MCF 10A (cell line): ENCODE measurements at regions not wholly inside any gene's neighbourhood (a gene's known extent, or its start where the extent isn't known, plus 50 kb on each side); places are given as distances from the start of the nearest gene placed in this dataset.

ENCODE experiments used
- BruUV-seq: library from RNA; stranded (reverse); fragments of 400-500 nt; replicated peaks from 2 replicates; lab custom pipeline; 2021; lab: Mats Ljungman, UMichigan
- CTCF ChIA-PET: fragments of 300-600 bp; sonication (Branson Sonifier 250); formaldehyde crosslinking; extraction: SDS; loops from one replicate; lab custom pipeline; 2021; ENCODE audit warnings: antibody characterized with exemption, inconsistent platforms; lab: Yijun Ruan, JAX
- POLR2A ChIA-PET: fragments of 300-600, 350-650 bp; sonication (Branson Sonifier 250); formaldehyde crosslinking; extraction: SDS; loops from one replicate; lab custom pipeline; 2020; ENCODE audit warnings: antibody characterized with exemption, inconsistent platforms; lab: Yijun Ruan, JAX
- DNase-seq: peaks from one replicate; pipeline ENCODE4 v3.0.0-alpha.2; 2018; ENCODE audit not compliant: unreplicated experiment
- H3K27ac Mint-ChIP-seq: one replicate; pipeline ENCODE4 v1.8.0; 2022; ENCODE audit warnings: mild to moderate bottlenecking, low read depth, mixed read lengths; ENCODE audit not compliant: unreplicated experiment
- H3K27me3 Mint-ChIP-seq: one replicate; pipeline ENCODE4 v1.8.0; 2022; ENCODE audit warnings: mixed read lengths; ENCODE audit not compliant: insufficient read depth, unreplicated experiment
- H3K36me3 Mint-ChIP-seq: one replicate; pipeline ENCODE4 v1.8.0; 2022; ENCODE audit warnings: mild to moderate bottlenecking, moderate library complexity, mixed read lengths; ENCODE audit not compliant: insufficient read depth, unreplicated experiment
- H3K4me1 Mint-ChIP-seq: one replicate; pipeline ENCODE4 v1.8.0; 2022; ENCODE audit warnings: mixed read lengths; ENCODE audit not compliant: insufficient read depth, unreplicated experiment
- H3K4me3 Mint-ChIP-seq: one replicate; pipeline ENCODE4 v1.8.0; 2022; ENCODE audit warnings: mild to moderate bottlenecking, moderate library complexity, mixed read lengths; ENCODE audit not compliant: unreplicated experiment
- H3K9me3 Mint-ChIP-seq: one replicate; pipeline ENCODE4 v1.8.0; 2022; ENCODE audit warnings: mixed read lengths; ENCODE audit not compliant: unreplicated experiment
- intact Hi-C: fragments of 100-400 bp; cut with micrococcal nuclease; formaldehyde crosslinking; loops from 2 replicates; pipeline ENCODE4 v1.14.1; 2022
- TF ChIP-seq, protein P1 (sequence below): fragments of 200-600 bp; IDR thresholded peaks from one replicate; pipeline ENCODE4 v1.8.0; 2022; ENCODE audit warnings: antibody characterized with exemption, mild to moderate bottlenecking; ENCODE audit not compliant: unreplicated experiment

- peak; percentile 77 for DNase-seq
- Mint-ChIP-seq H3K4me3 (peak overlapping the region; percentile 1), H3K27me3 (no peaks in the 10 kb centered on the region), H3K36me3 (no peaks in the 10 kb centered on the region), H3K27ac (peak overlapping the region; percentile 75), H3K9me3 (no peaks in the 10 kb centered on the region), H3K4me1 (peaks cover 22% of the 10 kb centered on the region)
- ChIA-PET CTCF (interaction anchor here (0.6 to 1.2 kb wide), 7 partner anchors 11 to 661 kb away, joined by 3 to 6 read pairs (median 3); partner anchors contain the start of gene TRIB2), POLR2A (interaction anchor here (0.6 to 2.5 kb wide), 15 partner anchors 13 to 577 kb away, joined by 3 to 13 read pairs (median 4); partner anchors contain the start of gene TRIB2)
- TF ChIP-seq, protein P1, sequence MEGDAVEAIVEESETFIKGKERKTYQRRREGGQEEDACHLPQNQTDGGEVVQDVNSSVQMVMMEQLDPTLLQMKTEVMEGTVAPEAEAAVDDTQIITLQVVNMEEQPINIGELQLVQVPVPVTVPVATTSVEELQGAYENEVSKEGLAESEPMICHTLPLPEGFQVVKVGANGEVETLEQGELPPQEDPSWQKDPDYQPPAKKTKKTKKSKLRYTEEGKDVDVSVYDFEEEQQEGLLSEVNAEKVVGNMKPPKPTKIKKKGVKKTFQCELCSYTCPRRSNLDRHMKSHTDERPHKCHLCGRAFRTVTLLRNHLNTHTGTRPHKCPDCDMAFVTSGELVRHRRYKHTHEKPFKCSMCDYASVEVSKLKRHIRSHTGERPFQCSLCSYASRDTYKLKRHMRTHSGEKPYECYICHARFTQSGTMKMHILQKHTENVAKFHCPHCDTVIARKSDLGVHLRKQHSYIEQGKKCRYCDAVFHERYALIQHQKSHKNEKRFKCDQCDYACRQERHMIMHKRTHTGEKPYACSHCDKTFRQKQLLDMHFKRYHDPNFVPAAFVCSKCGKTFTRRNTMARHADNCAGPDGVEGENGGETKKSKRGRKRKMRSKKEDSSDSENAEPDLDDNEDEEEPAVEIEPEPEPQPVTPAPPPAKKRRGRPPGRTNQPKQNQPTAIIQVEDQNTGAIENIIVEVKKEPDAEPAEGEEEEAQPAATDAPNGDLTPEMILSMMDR = no peak
- intact Hi-C loops = loop anchor here (1.0 kb wide), 1 partner anchor 78 kb away; no protein-coding TSS in a partner anchor
- no TSS peak for BruUV-seq
Observed at GRCh38 chr2:12534646-12535263, 182.0 kb upstream of the TRIB2 start.

DNA sequence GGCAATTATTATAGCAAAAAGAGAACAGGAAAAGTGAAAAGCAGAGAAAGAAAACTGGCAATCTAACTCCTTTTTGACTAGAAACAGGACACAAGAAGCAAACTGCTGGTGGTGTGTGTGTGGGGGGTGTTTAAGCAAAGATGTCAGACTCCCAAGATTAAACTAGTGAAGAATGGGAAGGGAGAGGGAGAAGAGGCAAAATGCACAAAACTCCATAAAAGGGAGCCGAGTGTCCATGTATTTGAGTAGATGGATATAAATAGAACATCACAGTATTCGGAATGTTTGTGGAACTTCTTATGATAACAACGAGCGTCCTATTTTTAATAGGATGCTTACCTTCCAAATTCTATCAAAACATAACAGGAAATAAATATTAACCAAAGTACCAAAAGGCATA, 179.8 kb upstream of the TRIB2 start:
- H3K4me3 Mint-ChIP-seq = no peak overlapping the region

GRCh38 chr2:12538138-12538694, 178.5 kb upstream of the TRIB2 start:
- no peak for DNase-seq
- ChIA-PET CTCF (interaction anchor here (1.5 kb wide), 1 partner anchor 10 kb away, joined by 4 read pairs; no protein-coding TSS in a partner anchor), POLR2A (no interaction called here)
- Mint-ChIP-seq H3K9me3 (no peaks in the 10 kb centered on the region), H3K36me3 (no peaks in the 10 kb centered on the region), H3K27me3 (no peaks in the 10 kb centered on the region), H3K27ac (no peak overlapping the region), H3K4me3 (no peak overlapping the region), H3K4me1 (peaks cover 18% of the 10 kb centered on the region)
- intact Hi-C loops = no loop called here
- BruUV-seq = no TSS peak
- TF ChIP-seq, protein P1 = no peak

More for the DNA sequence above, 179.8 kb upstream of the TRIB2 start:
- Mint-ChIP-seq H3K36me3 (no peaks in the 10 kb centered on the region), H3K4me1 (peaks cover 22% of the 10 kb centered on the region), H3K9me3 (no peaks in the 10 kb centered on the region), H3K27me3 (no peaks in the 10 kb centered on the region), H3K27ac (no peak overlapping the region)
- TF ChIP-seq, protein P1 = no peak
- BruUV-seq = no TSS peak
- DNase-seq = no peak
- CTCF ChIA-PET = interaction anchor here (1.7 kb wide), 1 partner anchor 17 kb away, joined by 4 read pairs; no protein-coding TSS in a partner anchor
- intact Hi-C loops = no loop called here
- POLR2A ChIA-PET = no interaction called here

DNA sequence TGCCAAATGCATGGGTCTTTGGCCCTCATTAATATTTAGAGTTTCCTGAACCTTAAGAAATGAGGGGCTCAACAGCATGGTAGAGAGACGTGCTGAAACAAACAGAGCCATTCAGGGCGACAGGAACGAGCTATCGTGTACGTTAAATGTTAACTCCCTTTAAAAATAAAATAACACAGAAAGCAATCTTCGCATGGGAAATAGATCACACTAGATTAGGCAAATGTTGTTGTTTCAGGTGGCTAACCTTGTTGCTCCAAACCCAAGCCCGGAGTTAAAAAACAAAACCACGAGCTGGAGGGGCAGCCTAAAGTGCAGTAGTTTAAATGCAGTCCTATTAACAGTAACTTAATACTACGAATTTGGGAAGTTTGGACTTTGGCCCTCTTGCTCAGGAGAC, 177.4 kb upstream of the TRIB2 start:
- no TSS peak for BruUV-seq
- POLR2A ChIA-PET = interaction anchor here (1.1 kb wide), 1 partner anchor 709 kb away, joined by 3 read pairs; no protein-coding TSS in a partner anchor
- DNase-seq = no peak
- intact Hi-C loops = no loop called here
- Mint-ChIP-seq H3K36me3 (no peaks in the 10 kb centered on the region), H3K9me3 (no peaks in the 10 kb centered on the region), H3K4me3 (no peak overlapping the region), H3K27ac (no peak overlapping the region), H3K4me1 (peaks cover 9% of the 10 kb centered on the region), H3K27me3 (no peaks in the 10 kb centered on the region)
- TF ChIP-seq, protein P1 = no peak
- CTCF ChIA-PET = interaction anchor here (1.5 kb wide), 1 partner anchor 9 kb away, joined by 4 read pairs; no protein-coding TSS in a partner anchor
